CD8-positive, alpha-beta memory T cell (primary cell): ENCODE measurements at regions not wholly inside any gene's neighbourhood (a gene's known extent, or its start where the extent isn't known, plus 50 kb on each side); places are given as distances from the start of the nearest gene placed in this dataset.

Source experiments
- CTCF ChIA-PET: fragments of 350-600 bp; sonication (Branson Sonifier 250); formaldehyde crosslinking; loops from one replicate; lab custom pipeline; 2021; ENCODE audit warnings: antibody characterized with exemption; lab: Charles Lee
- POLR2A ChIA-PET: fragments of 350-600 bp; sonication (Branson Sonifier 250); formaldehyde crosslinking; loops from one replicate; lab custom pipeline; 2021; ENCODE audit warnings: antibody characterized with exemption; lab: Charles Lee
- DNase-seq, 5 donors: peaks; one replicate each; pipeline versions ENCODE4 v3.0.0 to v3.0.0-alpha.2; 2020 to 2022; ENCODE audit warnings: mixed read lengths in 1 of 5
- H3K27ac ChIP-seq: one replicate; pipeline ENCODE4 v1.7.0; 2013; ENCODE audit warnings: low read depth, mild to moderate bottlenecking, low read length, moderate library complexity
- H3K27me3 ChIP-seq: 2 replicates; pipeline ENCODE4 v1.7.0; 2013; ENCODE audit warnings: low read length, mild to moderate bottlenecking; ENCODE audit not compliant: insufficient read depth, poor library complexity, severe bottlenecking
- H3K36me3 ChIP-seq: 2 replicates; pipeline ENCODE4 v1.7.0; 2013; ENCODE audit warnings: mild to moderate bottlenecking, low read length, moderate library complexity; ENCODE audit not compliant: insufficient read depth
- H3K4me1 ChIP-seq: 2 replicates; pipeline ENCODE4 v1.7.0; 2013; ENCODE audit warnings: mild to moderate bottlenecking, low read length, moderate library complexity; ENCODE audit not compliant: insufficient read depth
- H3K4me3 ChIP-seq: 2 replicates; pipeline ENCODE4 v1.7.0; 2013; ENCODE audit warnings: mild to moderate bottlenecking, low read length
- H3K9me3 ChIP-seq: 2 replicates; pipeline ENCODE4 v1.7.0; 2013; ENCODE audit warnings: mild to moderate bottlenecking, low read length
- H3K27ac Mint-ChIP-seq, 8 donors: one replicate each; pipeline ENCODE4 v1.8.0; 2020 to 2021; ENCODE audit warnings: mixed read lengths in 8 of 8, mild to moderate bottlenecking in 6 of 8, inconsistent platforms in 3 of 8, moderate library complexity in 3 of 8
- H3K27me3 Mint-ChIP-seq, 2 donors: one replicate each; pipeline ENCODE4 v1.8.0; 2020 to 2021; ENCODE audit warnings: mixed read lengths in 2 of 2, mild to moderate bottlenecking in 1 of 2, moderate library complexity in 1 of 2
- H3K36me3 Mint-ChIP-seq, 3 donors: one replicate each; pipeline ENCODE4 v1.8.0; 2020 to 2021; ENCODE audit warnings: mixed read lengths in 3 of 3, inconsistent platforms in 1 of 3, mild to moderate bottlenecking in 1 of 3
- H3K4me1 Mint-ChIP-seq, 3 donors: one replicate each; pipeline ENCODE4 v1.8.0; 2020 to 2021; ENCODE audit warnings: mixed read lengths in 3 of 3, inconsistent platforms in 1 of 3, mild to moderate bottlenecking in 1 of 3
- H3K4me3 Mint-ChIP-seq, 7 donors: one replicate each; pipeline ENCODE4 v1.8.0; 2020 to 2021; ENCODE audit warnings: mixed read lengths in 7 of 7, mild to moderate bottlenecking in 6 of 7, moderate library complexity in 4 of 7, inconsistent platforms in 2 of 7
- H3K9me3 Mint-ChIP-seq, 5 donors: one replicate each; pipeline ENCODE4 v1.8.0; 2020 to 2022; ENCODE audit warnings: mixed read lengths in 5 of 5, mild to moderate bottlenecking in 3 of 5, moderate library complexity in 2 of 5, inconsistent platforms in 1 of 5

DNA sequence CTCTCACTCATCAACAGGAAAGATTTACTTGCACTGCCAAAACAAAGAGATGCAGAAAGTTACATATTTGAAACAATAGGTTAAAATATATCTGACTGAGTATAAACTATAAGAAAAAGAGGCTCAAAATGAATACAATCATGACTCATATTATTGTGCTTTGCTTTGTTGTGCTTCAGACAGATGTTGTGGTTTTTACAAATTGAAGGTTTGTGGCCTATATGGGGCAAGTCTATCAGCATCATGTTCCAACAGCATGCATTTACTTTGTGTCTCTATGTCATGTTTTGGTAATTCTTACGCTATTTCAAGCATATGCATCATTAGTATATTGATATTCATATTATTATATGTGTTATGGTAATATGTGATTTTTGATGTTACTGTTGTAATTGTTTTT, 330.0 kb downstream of the PRR16 start:
- H3K4me3 ChIP-seq = no peak overlapping the region
- no peaks in the 10 kb centered on the region for H3K4me1 ChIP-seq
- Mint-ChIP-seq H3K4me1 (no peaks in the 10 kb centered on the region), H3K36me3 (no peaks in the 10 kb centered on the region), H3K4me3 (no peak overlapping the region), H3K27me3 (no peaks in the 10 kb centered on the region), H3K27ac (no peak overlapping the region), H3K9me3 (peaks cover 0 to 26% (median 5%) of the 10 kb centered on the region in 5 donors)
- ChIA-PET CTCF (no interaction called here), POLR2A (no interaction called here)
- no peaks in the 10 kb centered on the region for H3K9me3 ChIP-seq
- H3K27me3 ChIP-seq = no peaks in the 10 kb centered on the region
- no peaks in the 10 kb centered on the region for H3K36me3 ChIP-seq
- H3K27ac ChIP-seq = no peak overlapping the region
- DNase-seq = no peak

DNA sequence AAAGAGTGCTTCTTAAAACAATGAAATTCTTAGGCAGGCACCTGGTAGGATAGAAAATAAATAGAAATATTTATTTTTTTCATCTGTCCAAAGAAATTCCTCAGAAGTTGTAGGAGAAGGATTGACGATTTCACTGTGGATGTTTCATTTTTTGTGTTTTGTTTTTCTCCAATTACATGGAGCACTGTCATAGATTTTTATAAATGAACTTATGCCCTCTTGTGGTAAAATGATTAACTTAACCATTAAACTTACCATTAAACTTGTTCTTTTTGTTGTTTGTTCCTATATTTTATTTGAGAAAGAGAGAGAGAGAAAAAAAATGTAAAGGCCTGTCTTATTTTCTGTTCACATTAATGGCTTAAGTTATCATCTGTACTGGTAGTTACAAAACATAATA, 339.2 kb downstream of the PRR16 start:
- CTCF ChIA-PET = interaction anchor here (1.2 kb wide), 1 partner anchor 79 kb away, joined by 3 read pairs; no protein-coding TSS in a partner anchor
- H3K36me3 Mint-ChIP-seq = no peaks in the 10 kb centered on the region
- no peak for DNase-seq
- H3K9me3 Mint-ChIP-seq = peaks cover 3 to 11% (median 6%) of the 10 kb centered on the region in 5 donors
- POLR2A ChIA-PET = no interaction called here
- no peaks in the 10 kb centered on the region for H3K27me3 ChIP-seq
- no peak overlapping the region for H3K4me3 Mint-ChIP-seq
- no peak overlapping the region for H3K4me3 ChIP-seq
- no peaks in the 10 kb centered on the region for H3K27me3 Mint-ChIP-seq
- no peaks in the 10 kb centered on the region for H3K4me1 ChIP-seq
- H3K27ac ChIP-seq = no peak overlapping the region
- no peaks in the 10 kb centered on the region for H3K36me3 ChIP-seq
- H3K4me1 Mint-ChIP-seq = no peaks in the 10 kb centered on the region
- H3K27ac Mint-ChIP-seq = no peak overlapping the region
- no peaks in the 10 kb centered on the region for H3K9me3 ChIP-seq

DNA sequence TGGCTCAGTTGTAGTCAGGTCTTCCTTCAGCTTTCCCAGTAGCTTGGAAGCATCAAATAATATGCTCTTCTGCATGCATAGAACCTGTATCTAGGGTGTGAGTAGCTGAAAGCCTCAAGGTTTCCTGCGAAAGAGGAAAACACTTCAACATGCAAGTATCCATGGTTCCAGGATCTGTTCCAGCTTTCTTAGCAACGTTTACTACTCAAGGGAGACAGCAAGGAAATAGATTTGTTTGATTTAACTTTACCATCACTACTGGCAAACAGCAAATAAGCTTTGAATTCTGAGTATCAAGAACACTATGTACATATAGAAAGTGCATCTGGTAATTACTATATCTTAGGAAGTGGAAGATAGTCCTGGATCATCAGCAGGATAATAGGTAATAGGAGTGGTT, 341.0 kb downstream of the PRR16 start:
- no peaks in the 10 kb centered on the region for H3K9me3 ChIP-seq

DNA sequence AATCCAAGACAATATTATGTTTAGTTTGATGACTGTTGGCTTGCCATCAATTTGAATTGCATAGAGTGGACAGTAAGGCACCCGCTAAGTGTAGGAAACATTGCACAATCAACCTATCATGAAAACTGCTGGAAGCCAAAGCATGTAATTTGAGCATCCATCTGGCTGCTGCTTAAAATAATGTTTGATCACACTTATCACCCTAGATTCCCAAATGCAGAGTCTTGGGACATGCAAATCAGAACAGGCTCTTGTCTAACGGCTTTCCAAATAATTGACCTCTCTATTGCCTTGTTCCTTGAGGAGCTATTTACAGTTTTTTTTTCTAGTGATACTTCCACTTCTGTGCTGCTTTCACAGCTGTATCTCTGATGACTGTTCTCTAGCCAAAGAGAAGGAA, 342.1 kb downstream of the PRR16 start:
- Histone ChIP-seq H3K4me1 (no peaks in the 10 kb centered on the region), H3K9me3 (no peaks in the 10 kb centered on the region), H3K4me3 (no peak overlapping the region), H3K27ac (no peak overlapping the region), H3K36me3 (no peaks in the 10 kb centered on the region), H3K27me3 (no peaks in the 10 kb centered on the region)
- peaks cover 3 to 8% (median 4%) of the 10 kb centered on the region in 5 donors for H3K9me3 Mint-ChIP-seq
- no peaks in the 10 kb centered on the region for H3K36me3 Mint-ChIP-seq
- DNase-seq = no peak
- H3K4me1 Mint-ChIP-seq = no peaks in the 10 kb centered on the region
- CTCF ChIA-PET = no interaction called here
- H3K4me3 Mint-ChIP-seq = no peak overlapping the region
- no peaks in the 10 kb centered on the region for H3K27me3 Mint-ChIP-seq
- POLR2A ChIA-PET = no interaction called here
- H3K27ac Mint-ChIP-seq = no peak overlapping the region

More for the DNA sequence above, 341.0 kb downstream of the PRR16 start:
- no peak for DNase-seq
- H3K36me3 Mint-ChIP-seq = no peaks in the 10 kb centered on the region
- H3K4me1 Mint-ChIP-seq = no peaks in the 10 kb centered on the region
- H3K27me3 Mint-ChIP-seq = no peaks in the 10 kb centered on the region
- Histone ChIP-seq H3K27ac (no peak overlapping the region), H3K4me3 (no peak overlapping the region), H3K27me3 (no peaks in the 10 kb centered on the region), H3K4me1 (no peaks in the 10 kb centered on the region), H3K36me3 (no peaks in the 10 kb centered on the region)
- peaks cover 3 to 11% (median 6%) of the 10 kb centered on the region in 5 donors for H3K9me3 Mint-ChIP-seq
- H3K4me3 Mint-ChIP-seq = no peak overlapping the region
- POLR2A ChIA-PET = no interaction called here
- no peak overlapping the region for H3K27ac Mint-ChIP-seq
- CTCF ChIA-PET = no interaction called here

DNA sequence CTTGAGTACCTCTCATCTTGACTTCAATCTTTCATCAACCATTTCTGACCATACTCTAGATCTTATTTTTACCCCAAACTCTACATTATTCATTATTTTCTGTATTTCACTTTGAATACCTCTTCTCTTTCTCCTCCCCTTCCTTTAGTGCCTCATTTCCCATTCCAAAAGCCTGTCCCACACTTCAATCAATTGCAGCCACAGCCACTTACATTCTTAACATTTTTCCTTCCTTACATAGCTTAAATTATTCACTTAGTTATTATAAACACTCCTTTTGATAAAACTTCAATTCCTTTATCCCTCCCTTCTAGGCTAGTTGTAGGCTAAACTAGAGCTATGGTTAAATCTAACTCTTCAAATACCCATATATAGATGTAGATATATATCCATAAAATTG, 344.0 kb downstream of the PRR16 start:
- Mint-ChIP-seq H3K4me1 (no peaks in the 10 kb centered on the region), H3K27me3 (no peaks in the 10 kb centered on the region), H3K9me3 (peaks cover 3 to 13% (median 4%) of the 10 kb centered on the region in 5 donors), H3K4me3 (no peak overlapping the region), H3K27ac (no peak overlapping the region), H3K36me3 (no peaks in the 10 kb centered on the region)
- Histone ChIP-seq H3K36me3 (no peaks in the 10 kb centered on the region), H3K4me3 (no peak overlapping the region), H3K4me1 (no peaks in the 10 kb centered on the region), H3K27me3 (no peaks in the 10 kb centered on the region), H3K9me3 (no peaks in the 10 kb centered on the region), H3K27ac (no peak overlapping the region)
- ChIA-PET CTCF (no interaction called here), POLR2A (no interaction called here)
- DNase-seq = no peak

DNA sequence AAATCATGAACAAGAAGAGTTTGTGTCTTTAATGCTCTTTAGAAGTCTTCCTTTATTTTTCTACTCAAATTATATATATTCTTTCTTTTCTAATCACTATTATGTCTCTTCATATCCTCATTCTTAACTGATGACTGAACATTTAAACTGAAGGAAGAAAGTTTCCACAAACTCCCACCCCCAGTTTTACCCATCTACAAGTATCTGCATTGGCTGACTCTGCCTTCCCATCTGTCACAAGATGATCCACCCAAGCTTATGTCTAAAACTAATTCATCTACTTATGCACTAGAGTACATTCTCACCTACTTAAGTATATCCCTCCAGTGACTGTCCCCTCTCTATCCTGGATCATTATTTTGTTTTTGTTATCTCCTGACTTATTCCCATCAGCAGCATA, 344.5 kb downstream of the PRR16 start:
- H3K4me1 Mint-ChIP-seq = no peaks in the 10 kb centered on the region
- H3K4me3 Mint-ChIP-seq = no peak overlapping the region
- no peaks in the 10 kb centered on the region for H3K9me3 ChIP-seq
- no peak overlapping the region for H3K27ac Mint-ChIP-seq
- no peaks in the 10 kb centered on the region for H3K36me3 ChIP-seq
- H3K27me3 ChIP-seq = no peaks in the 10 kb centered on the region
- peaks cover 2 to 13% (median 4%) of the 10 kb centered on the region in 5 donors for H3K9me3 Mint-ChIP-seq
- ChIA-PET CTCF (no interaction called here), POLR2A (no interaction called here)
- no peaks in the 10 kb centered on the region for H3K4me1 ChIP-seq
- H3K27me3 Mint-ChIP-seq = no peaks in the 10 kb centered on the region
- no peak for DNase-seq
- no peak overlapping the region for H3K4me3 ChIP-seq
- H3K36me3 Mint-ChIP-seq = no peaks in the 10 kb centered on the region
- H3K27ac ChIP-seq = no peak overlapping the region

DNA sequence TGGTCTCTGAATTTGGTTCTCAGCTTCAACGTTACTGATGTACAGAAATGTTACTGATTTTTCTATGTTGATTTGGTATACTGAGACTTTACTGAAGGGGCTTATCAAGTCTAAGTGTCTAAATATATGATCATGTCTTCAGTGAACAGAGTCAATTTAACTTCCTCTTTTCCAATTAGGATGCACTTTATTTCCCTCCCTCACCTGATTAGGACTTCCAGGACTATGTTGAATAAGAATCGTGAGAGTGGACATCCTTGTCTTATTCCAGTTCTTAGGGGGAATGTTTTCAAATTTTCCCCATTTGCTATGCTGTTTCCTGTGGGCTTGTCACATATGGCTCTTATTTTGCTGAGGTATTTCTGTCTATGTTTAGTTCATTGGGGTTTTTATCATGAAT, 349.5 kb downstream of the PRR16 start:
- Mint-ChIP-seq H3K36me3 (no peaks in the 10 kb centered on the region), H3K27me3 (no peaks in the 10 kb centered on the region), H3K4me3 (no peak overlapping the region), H3K9me3 (peaks cover 2 to 30% (median 9%) of the 10 kb centered on the region in 5 donors), H3K27ac (no peak overlapping the region), H3K4me1 (no peaks in the 10 kb centered on the region)
- ChIA-PET CTCF (no interaction called here), POLR2A (no interaction called here)
- H3K27ac ChIP-seq = no peak overlapping the region
- H3K27me3 ChIP-seq = no peaks in the 10 kb centered on the region
- no peaks in the 10 kb centered on the region for H3K9me3 ChIP-seq
- no peaks in the 10 kb centered on the region for H3K36me3 ChIP-seq
- H3K4me3 ChIP-seq = no peak overlapping the region
- no peaks in the 10 kb centered on the region for H3K4me1 ChIP-seq
- no peak for DNase-seq

DNA sequence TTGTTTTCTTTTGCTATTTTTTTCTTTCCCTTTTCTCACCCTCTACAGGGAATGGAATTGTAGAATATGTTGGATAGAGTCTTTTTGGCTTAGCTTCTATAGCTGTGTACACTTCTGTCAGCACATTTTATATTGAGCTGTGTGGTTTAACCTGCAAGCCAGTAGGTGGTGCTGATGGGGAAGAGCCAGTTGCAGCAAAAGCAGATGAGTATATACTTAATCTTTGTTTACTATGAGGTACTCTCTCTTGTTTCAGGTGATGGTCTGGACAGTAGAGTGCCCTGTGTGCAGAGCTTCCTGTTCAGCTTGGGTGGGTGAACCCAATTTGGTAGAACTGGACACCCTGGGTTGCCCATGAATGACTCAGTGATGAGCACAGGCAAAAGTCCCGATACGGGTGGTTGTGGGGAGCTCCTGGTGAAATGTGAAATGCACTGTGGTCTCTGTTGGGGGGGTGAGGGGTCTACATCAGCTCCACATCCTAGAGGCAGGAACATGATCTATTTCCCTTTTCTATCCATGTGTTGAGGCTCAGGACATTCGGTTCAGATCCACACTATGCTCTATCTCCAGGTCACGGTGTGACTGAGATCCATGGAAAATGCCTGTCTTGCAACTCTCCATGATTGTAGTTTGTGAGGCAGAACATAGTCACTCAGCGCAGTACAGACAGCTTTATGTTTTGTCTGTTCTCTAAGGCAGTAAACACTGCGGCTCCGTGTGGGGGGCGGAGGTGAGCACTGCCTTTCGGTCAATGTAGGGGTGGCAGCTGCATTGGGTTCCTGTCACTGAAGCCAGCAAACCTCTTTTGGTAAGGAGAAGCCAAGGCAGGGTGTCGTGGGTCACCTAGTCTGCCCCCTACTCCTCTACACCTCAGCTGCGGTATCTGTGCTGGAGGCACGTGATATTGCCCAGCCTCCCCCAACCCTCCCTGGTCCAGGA, 353.2 kb downstream of the PRR16 start:
- H3K4me3 Mint-ChIP-seq = no peak overlapping the region
- Histone ChIP-seq H3K9me3 (no peaks in the 10 kb centered on the region), H3K4me3 (no peak overlapping the region), H3K27ac (no peak overlapping the region), H3K4me1 (no peaks in the 10 kb centered on the region), H3K27me3 (no peaks in the 10 kb centered on the region), H3K36me3 (no peaks in the 10 kb centered on the region)
- no peak overlapping the region for H3K27ac Mint-ChIP-seq
- no peaks in the 10 kb centered on the region for H3K4me1 Mint-ChIP-seq
- H3K36me3 Mint-ChIP-seq = no peaks in the 10 kb centered on the region
- peaks cover 2 to 38% (median 13%) of the 10 kb centered on the region in 5 donors for H3K9me3 Mint-ChIP-seq
- no peaks in the 10 kb centered on the region for H3K27me3 Mint-ChIP-seq
- CTCF ChIA-PET = no interaction called here
- POLR2A ChIA-PET = no interaction called here
- no peak for DNase-seq
